Ishikawa (cell line): ENCODE measurements at regions not wholly inside any gene's neighbourhood (a gene's known extent, or its start where the extent isn't known, plus 50 kb on each side); places are given as distances from the start of the nearest gene placed in this dataset.

Experiments used
- CREB1 ChIP-seq: IDR thresholded peaks from 2 replicates; pipeline ENCODE4 v1.6.1; 2012; ENCODE audit warnings: low read depth
- EP300 ChIP-seq: IDR thresholded peaks from 2 replicates; pipeline ENCODE4 v1.6.1; 2012; ENCODE audit warnings: borderline replicate concordance
- NFIC ChIP-seq: IDR thresholded peaks from 2 replicates; pipeline ENCODE4 v1.6.1; 2012
- RAD21 ChIP-seq: IDR thresholded peaks from 2 replicates; pipeline ENCODE4 v1.6.1; 2012; ENCODE audit warnings: low read depth
- REST ChIP-seq: IDR thresholded peaks from 2 replicates; pipeline ENCODE4 v1.6.1; 2012; ENCODE audit warnings: low read depth, mild to moderate bottlenecking
- ZBTB7A ChIP-seq: IDR thresholded peaks from 2 replicates; pipeline ENCODE4 v1.6.1; 2012; ENCODE audit warnings: low read depth

- TF ChIP-seq CREB1 (no peak), NFIC (no peak), EP300 (no peak), ZBTB7A (no peak), RAD21 (no peak), REST (no peak)
These were observed 95.1 kb upstream of the CCBE1 start for GRCh38 chr18:59792353-59792752.
